ENCODE measurements at regions not wholly inside any gene's neighbourhood (a gene's known extent, or its start where the extent isn't known, plus 50 kb on each side); places are given as distances from the start of the nearest gene placed in this dataset.

DNA sequence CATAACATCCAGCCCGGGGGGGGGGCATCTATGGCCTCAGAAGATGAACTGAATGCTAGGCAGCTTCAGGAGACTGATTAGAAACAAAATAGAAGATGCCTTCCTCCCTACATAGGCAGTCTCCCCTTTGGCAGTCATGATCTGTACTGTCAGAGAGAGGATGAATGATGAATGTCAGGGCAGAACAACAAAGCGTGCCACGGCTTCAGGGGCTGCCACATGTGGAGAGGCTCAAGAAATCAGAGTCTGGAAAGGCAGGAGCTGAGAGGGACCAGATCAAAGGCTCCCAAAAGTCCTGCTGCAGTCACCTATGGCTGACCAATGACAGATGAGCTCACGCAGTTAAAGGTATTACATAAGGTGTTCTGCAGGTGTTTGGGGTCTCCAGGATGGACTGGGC lies 180.4 kb downstream of the UACA start:
- no peak overlapping the region for H2AFZ ChIP-seq (ENCODE audit: low read length)
- H3K9ac ChIP-seq (ENCODE audit: insufficient read depth, low read length) = no peak overlapping the region
- TF ChIP-seq, protein P1, sequence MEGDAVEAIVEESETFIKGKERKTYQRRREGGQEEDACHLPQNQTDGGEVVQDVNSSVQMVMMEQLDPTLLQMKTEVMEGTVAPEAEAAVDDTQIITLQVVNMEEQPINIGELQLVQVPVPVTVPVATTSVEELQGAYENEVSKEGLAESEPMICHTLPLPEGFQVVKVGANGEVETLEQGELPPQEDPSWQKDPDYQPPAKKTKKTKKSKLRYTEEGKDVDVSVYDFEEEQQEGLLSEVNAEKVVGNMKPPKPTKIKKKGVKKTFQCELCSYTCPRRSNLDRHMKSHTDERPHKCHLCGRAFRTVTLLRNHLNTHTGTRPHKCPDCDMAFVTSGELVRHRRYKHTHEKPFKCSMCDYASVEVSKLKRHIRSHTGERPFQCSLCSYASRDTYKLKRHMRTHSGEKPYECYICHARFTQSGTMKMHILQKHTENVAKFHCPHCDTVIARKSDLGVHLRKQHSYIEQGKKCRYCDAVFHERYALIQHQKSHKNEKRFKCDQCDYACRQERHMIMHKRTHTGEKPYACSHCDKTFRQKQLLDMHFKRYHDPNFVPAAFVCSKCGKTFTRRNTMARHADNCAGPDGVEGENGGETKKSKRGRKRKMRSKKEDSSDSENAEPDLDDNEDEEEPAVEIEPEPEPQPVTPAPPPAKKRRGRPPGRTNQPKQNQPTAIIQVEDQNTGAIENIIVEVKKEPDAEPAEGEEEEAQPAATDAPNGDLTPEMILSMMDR (conservative IDR thresholded peaks at IDR 0.05 in 1 of 2, IDR thresholded peaks at IDR 0.05 in 1 of 2; ENCODE audit: low read depth in 1 of 2, low read length in 2 of 2) = no peak
- TF ChIP-seq EZH2 (IDR thresholded peaks at IDR 0.05; ENCODE audit: low read length, missing control alignments) = no peak

DNA sequence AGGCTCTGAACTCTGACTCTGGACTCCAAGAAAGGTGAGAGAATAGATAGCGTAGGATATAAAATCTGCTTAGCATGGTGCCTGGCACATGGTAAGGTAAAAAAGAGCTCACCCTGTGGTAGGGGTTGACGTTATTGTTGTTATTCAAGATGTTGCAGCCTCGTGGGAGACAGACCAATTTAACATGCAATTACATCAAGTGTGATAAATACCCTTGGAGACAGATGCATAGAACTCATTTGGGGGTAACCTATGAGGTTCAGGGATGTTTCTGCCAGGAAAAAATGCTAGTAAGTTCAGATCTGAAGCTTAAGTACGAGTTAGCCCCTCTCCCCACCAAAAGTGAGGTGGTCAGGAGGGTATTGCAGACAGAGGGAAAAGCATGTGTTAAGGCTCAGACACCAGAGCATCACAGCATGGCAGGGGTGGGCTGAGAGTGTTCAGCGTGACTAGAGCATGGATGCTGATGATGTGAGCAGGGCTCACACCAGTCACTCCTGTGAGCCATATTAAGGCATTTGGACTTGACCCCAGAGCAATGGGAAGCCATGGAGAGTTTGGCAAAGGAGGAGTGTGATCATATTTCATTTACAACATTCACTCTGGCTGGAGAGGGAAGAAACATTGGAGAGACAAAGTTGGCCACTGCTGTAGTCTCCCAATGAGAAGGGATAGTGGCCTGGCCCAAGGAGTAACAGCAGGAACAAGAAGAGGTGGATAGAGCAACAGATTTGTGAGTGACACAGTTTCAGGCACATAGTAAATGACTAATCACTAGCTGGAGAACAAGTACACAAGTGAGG lies 181.0 kb downstream of the UACA start:
- H4K20me1 ChIP-seq (ENCODE audit: control insufficient read depth, extremely low read depth, insufficient read depth, low read length) = no peaks in the 10 kb centered on the region
- H3K4me3 ChIP-seq (replicated peaks in 1 of 4; ENCODE audit: control extremely low read depth in 1 of 4, insufficient read depth in 1 of 4, low read depth in 3 of 4, low read length in 4 of 4) = no peak overlapping the region
- TF ChIP-seq EZH2 (IDR thresholded peaks at IDR 0.05; ENCODE audit: low read length, missing control alignments) = no peak
- TF ChIP-seq, protein P1 (conservative IDR thresholded peaks at IDR 0.05 in 1 of 2, IDR thresholded peaks at IDR 0.05 in 1 of 2; ENCODE audit: low read depth in 1 of 2, low read length in 2 of 2) = no peak
- H3K27me3 ChIP-seq (ENCODE audit: control insufficient read depth, insufficient read depth, low read length) = peaks cover 3% of the 10 kb centered on the region
- no peak overlapping the region for H3K9ac ChIP-seq (ENCODE audit: insufficient read depth, low read length)
- DNase-seq (ENCODE audit: low read depth in 2 of 2) = peak; percentile 71 to 88
- H3K4me1 ChIP-seq (ENCODE audit: control insufficient read depth, extremely low read depth, insufficient read depth, low read length) = peaks cover 2% of the 10 kb centered on the region
- no peak overlapping the region for H3K27ac ChIP-seq (ENCODE audit: insufficient read depth, low read length)
- H3K79me2 ChIP-seq (ENCODE audit: control insufficient read depth, insufficient read depth, low read length) = no peaks in the 10 kb centered on the region
- no peak overlapping the region for H3K4me2 ChIP-seq (ENCODE audit: extremely low read depth, insufficient read depth, low read length)
- H3K9me3 ChIP-seq (ENCODE audit: control insufficient read depth, insufficient read depth, low read depth, low read length) = no peaks in the 10 kb centered on the region
- H3K36me3 ChIP-seq (ENCODE audit: control insufficient read depth, insufficient read depth, low read length) = no peaks in the 10 kb centered on the region
- no peak overlapping the region for H2AFZ ChIP-seq (ENCODE audit: low read length)

More for the DNA sequence above, 180.4 kb downstream of the UACA start:
- DNase-seq (ENCODE audit: low read depth in 2 of 2) = no peak
- Histone ChIP-seq H3K79me2 (ENCODE audit: control insufficient read depth, insufficient read depth, low read length) (no peaks in the 10 kb centered on the region), H3K4me1 (ENCODE audit: control insufficient read depth, extremely low read depth, insufficient read depth, low read length) (peaks cover 2% of the 10 kb centered on the region), H3K4me3 (replicated peaks in 1 of 4; ENCODE audit: control extremely low read depth in 1 of 4, insufficient read depth in 1 of 4, low read depth in 3 of 4, low read length in 4 of 4) (no peak overlapping the region), H3K9me3 (ENCODE audit: control insufficient read depth, insufficient read depth, low read depth, low read length) (no peaks in the 10 kb centered on the region), H3K36me3 (ENCODE audit: control insufficient read depth, insufficient read depth, low read length) (no peaks in the 10 kb centered on the region), H3K27ac (ENCODE audit: insufficient read depth, low read length) (no peak overlapping the region), H3K4me2 (ENCODE audit: extremely low read depth, insufficient read depth, low read length) (no peak overlapping the region), H4K20me1 (ENCODE audit: control insufficient read depth, extremely low read depth, insufficient read depth, low read length) (no peaks in the 10 kb centered on the region), H3K27me3 (ENCODE audit: control insufficient read depth, insufficient read depth, low read length) (peaks cover 3% of the 10 kb centered on the region)

DNA sequence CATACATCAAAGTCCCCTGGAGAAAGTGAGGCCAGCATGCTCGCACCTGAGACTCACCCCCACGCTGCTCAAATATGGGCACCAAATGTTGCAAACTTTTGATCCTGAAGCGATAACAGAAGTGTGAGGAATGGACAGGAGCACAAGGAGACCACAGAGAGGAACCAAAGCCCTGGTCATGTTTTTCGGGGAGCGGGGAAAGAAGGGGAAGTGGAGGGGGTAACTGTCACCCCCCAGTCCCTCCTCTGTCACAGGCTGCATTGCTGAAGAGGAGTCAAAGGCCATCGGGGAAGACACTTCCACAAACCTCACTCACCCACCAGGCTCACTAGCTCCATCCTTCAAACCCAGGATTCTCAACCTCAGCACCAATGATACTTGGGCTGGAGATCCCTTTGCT lies 182.4 kb downstream of the UACA start:
- H3K79me2 ChIP-seq (ENCODE audit: control insufficient read depth, insufficient read depth, low read length) = no peaks in the 10 kb centered on the region
- H3K9me3 ChIP-seq (ENCODE audit: control insufficient read depth, insufficient read depth, low read depth, low read length) = no peaks in the 10 kb centered on the region
- peaks cover 3% of the 10 kb centered on the region for H3K27me3 ChIP-seq (ENCODE audit: control insufficient read depth, insufficient read depth, low read length)
- no peak overlapping the region for H3K27ac ChIP-seq (ENCODE audit: insufficient read depth, low read length)
- no peak overlapping the region for H3K4me3 ChIP-seq (replicated peaks in 1 of 4; ENCODE audit: control extremely low read depth in 1 of 4, insufficient read depth in 1 of 4, low read depth in 3 of 4, low read length in 4 of 4)
- peaks cover 2% of the 10 kb centered on the region for H3K4me1 ChIP-seq (ENCODE audit: control insufficient read depth, extremely low read depth, insufficient read depth, low read length)
- no peaks in the 10 kb centered on the region for H4K20me1 ChIP-seq (ENCODE audit: control insufficient read depth, extremely low read depth, insufficient read depth, low read length)
- H3K9ac ChIP-seq (ENCODE audit: insufficient read depth, low read length) = no peak overlapping the region
- TF ChIP-seq EZH2 (IDR thresholded peaks at IDR 0.05; ENCODE audit: low read length, missing control alignments) = no peak
- TF ChIP-seq, protein P1 (conservative IDR thresholded peaks at IDR 0.05 in 1 of 2, IDR thresholded peaks at IDR 0.05 in 1 of 2; ENCODE audit: low read depth in 1 of 2, low read length in 2 of 2) = no peak
- H3K36me3 ChIP-seq (ENCODE audit: control insufficient read depth, insufficient read depth, low read length) = no peaks in the 10 kb centered on the region
- no peak for DNase-seq (ENCODE audit: low read depth in 2 of 2)
- no peak overlapping the region for H3K4me2 ChIP-seq (ENCODE audit: extremely low read depth, insufficient read depth, low read length)
- H2AFZ ChIP-seq (ENCODE audit: low read length) = no peak overlapping the region
